Fibroblast of lung (primary cell): ENCODE measurements at regions not wholly inside any gene's neighbourhood (a gene's known extent, or its start where the extent isn't known, plus 50 kb on each side); places are given as distances from the start of the nearest gene placed in this dataset.

ENCODE experiments used
- DNase-seq, 2 donors: peaks; one replicate each; pipeline versions ENCODE4 v3.0.0 to v3.0.0-alpha.2; 2010; ENCODE audit warnings: low read depth in 2 of 2
- H2AFZ ChIP-seq: 2 replicates; pipeline ENCODE4 v1.5.1; 2012; ENCODE audit warnings: low read length, control low read depth, inconsistent platforms
- H3K27ac ChIP-seq: 2 replicates; pipeline ENCODE4 v1.5.1; 2011; ENCODE audit warnings: low read length, control low read depth; ENCODE audit not compliant: insufficient read depth
- H3K27me3 ChIP-seq: 2 replicates; pipeline ENCODE4 v1.5.1; 2011; ENCODE audit warnings: mild to moderate bottlenecking, low read length; ENCODE audit not compliant: control insufficient read depth, insufficient read depth
- H3K36me3 ChIP-seq: 2 replicates; pipeline ENCODE4 v1.5.1; 2011; ENCODE audit warnings: low read length; ENCODE audit not compliant: control insufficient read depth, insufficient read depth
- H3K4me1 ChIP-seq: 2 replicates; pipeline ENCODE4 v1.5.1; 2011; ENCODE audit warnings: low read length; ENCODE audit not compliant: control insufficient read depth, insufficient read depth; ENCODE audit errors: extremely low read depth
- H3K4me2 ChIP-seq: 2 replicates; pipeline ENCODE4 v1.5.1; 2011; ENCODE audit warnings: low read length, control low read depth; ENCODE audit not compliant: insufficient read depth; ENCODE audit errors: extremely low read depth
- H3K4me3 ChIP-seq, 4 experiments: fragments of 200-600 bp in 1 of 4; sonication (generic) in 1 of 4; replicated peaks in 1 of 4; 2 replicates each; pipeline ENCODE4 v1.5.1; 2011 to 2016; ENCODE audit warnings: low read length in 4 of 4, low read depth in 3 of 4, mild to moderate bottlenecking in 3 of 4, control low read depth in 2 of 4, inconsistent platforms in 1 of 4, mixed read lengths in 1 of 4; ENCODE audit not compliant: insufficient read depth in 1 of 4; ENCODE audit errors: control extremely low read depth in 1 of 4
- H3K79me2 ChIP-seq: 2 replicates; pipeline ENCODE4 v1.5.1; 2012; ENCODE audit warnings: mild to moderate bottlenecking, low read length, inconsistent platforms; ENCODE audit not compliant: control insufficient read depth, insufficient read depth
- H3K9ac ChIP-seq: 2 replicates; pipeline ENCODE4 v1.5.1; 2011; ENCODE audit warnings: mild to moderate bottlenecking, low read length, control low read depth; ENCODE audit not compliant: insufficient read depth
- H3K9me3 ChIP-seq: 2 replicates; pipeline ENCODE4 v1.5.1; 2012; ENCODE audit warnings: low read depth, low read length; ENCODE audit not compliant: control insufficient read depth, insufficient read depth
- H4K20me1 ChIP-seq: 2 replicates; pipeline ENCODE4 v1.5.1; 2011; ENCODE audit warnings: low read length; ENCODE audit not compliant: control insufficient read depth, insufficient read depth; ENCODE audit errors: extremely low read depth
- CTCF ChIP-seq, 2 donors: IDR thresholded peaks in 1 of 2; conservative IDR thresholded peaks in 1 of 2; 1 replicate in 1 of 2; 2 replicates in 1 of 2; pipeline ENCODE4 v1.5.1; 2011 to 2012; ENCODE audit warnings: low read length in 2 of 2, control low read depth in 1 of 2, inconsistent platforms in 1 of 2, low read depth in 1 of 2, mild to moderate bottlenecking in 1 of 2
- EZH2 ChIP-seq: IDR thresholded peaks from 2 replicates; pipeline ENCODE4 v1.5.1; 2012; ENCODE audit warnings: low read length, control low read depth, mild to moderate bottlenecking; ENCODE audit errors: missing control alignments

- Histone ChIP-seq H3K27me3 (no peaks in the 10 kb centered on the region), H4K20me1 (no peaks in the 10 kb centered on the region), H2AFZ (no peak overlapping the region), H3K27ac (no peak overlapping the region), H3K4me2 (no peak overlapping the region), H3K4me3 (no peak overlapping the region), H3K36me3 (no peaks in the 10 kb centered on the region), H3K79me2 (no peaks in the 10 kb centered on the region), H3K9me3 (no peaks in the 10 kb centered on the region), H3K4me1 (no peaks in the 10 kb centered on the region), H3K9ac (no peak overlapping the region)
- no peak for TF ChIP-seq CTCF (conservative IDR thresholded peaks at IDR 0.05 in 1 of 2, IDR thresholded peaks at IDR 0.05 in 1 of 2; ENCODE audit: low read depth in 1 of 2, low read length in 2 of 2)
- no peak for TF ChIP-seq EZH2
- DNase-seq = peak in 1 of 2 donors; percentile 67
Observed at GRCh38 chr4:128542047-128542446, 254.4 kb upstream of the PGRMC2 start.

DNA sequence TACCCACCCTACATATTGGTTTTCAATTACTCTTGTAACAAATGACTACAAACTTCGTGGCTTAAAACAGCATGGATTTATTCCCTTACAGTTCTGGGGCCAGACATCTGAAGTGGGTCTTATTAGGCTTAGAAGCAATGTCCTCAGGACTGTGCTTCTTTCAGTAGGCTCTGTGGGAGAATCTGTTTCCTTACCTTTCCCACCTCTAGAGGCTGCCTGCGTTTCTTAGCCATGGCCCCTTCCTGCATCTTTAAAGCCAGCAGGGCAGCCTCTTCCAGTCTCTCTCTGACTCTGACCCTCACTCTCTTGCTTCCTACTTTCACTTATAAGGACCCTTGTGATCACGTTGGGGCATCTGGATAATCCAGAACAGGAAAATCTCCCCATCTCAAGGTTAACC is 252.5 kb upstream of the PGRMC2 start:
- Histone ChIP-seq H3K27ac (no peak overlapping the region), H3K4me3 (no peak overlapping the region), H3K79me2 (no peaks in the 10 kb centered on the region), H3K27me3 (no peaks in the 10 kb centered on the region), H3K4me1 (no peaks in the 10 kb centered on the region), H3K9me3 (no peaks in the 10 kb centered on the region), H3K9ac (no peak overlapping the region), H3K36me3 (no peaks in the 10 kb centered on the region), H3K4me2 (no peak overlapping the region), H4K20me1 (no peaks in the 10 kb centered on the region), H2AFZ (no peak overlapping the region)
- DNase-seq = no peak
- TF ChIP-seq EZH2 = no peak

GRCh38 chr4:128538111-128538882 is 250.7 kb upstream of the PGRMC2 start:
- Histone ChIP-seq H3K4me3 (no peak overlapping the region), H3K27me3 (no peaks in the 10 kb centered on the region), H3K79me2 (no peaks in the 10 kb centered on the region), H3K36me3 (no peaks in the 10 kb centered on the region), H3K27ac (no peak overlapping the region), H3K4me1 (no peaks in the 10 kb centered on the region), H3K9me3 (no peaks in the 10 kb centered on the region), H3K9ac (no peak overlapping the region), H4K20me1 (no peaks in the 10 kb centered on the region), H3K4me2 (no peak overlapping the region), H2AFZ (no peak overlapping the region)
- no peak for DNase-seq
- TF ChIP-seq CTCF (conservative IDR thresholded peaks at IDR 0.05 in 1 of 2, IDR thresholded peaks at IDR 0.05 in 1 of 2; ENCODE audit: low read depth in 1 of 2, low read length in 2 of 2) (no peak), EZH2 (no peak)
